Psoas muscle (tissue), 7 donors: ENCODE measurements at regions not wholly inside any gene's neighbourhood (a gene's known extent, or its start where the extent isn't known, plus 50 kb on each side); places are given as distances from the start of the nearest gene placed in this dataset.

Experiments
- ATAC-seq, 4 donors: fragments of 200-7000 bp; cut with Tn5 transposase; one replicate each; pipeline ENCODE4 v1.9.1; 2020; ENCODE audit warnings: moderate library complexity in 3 of 4, mild to moderate bottlenecking in 2 of 4
- DNase-seq, 2 donors: peaks; one replicate each; pipeline ENCODE4 v3.0.0-alpha.2; 2020
- H3K27ac ChIP-seq: fragments of 200-600 bp; one replicate; pipeline ENCODE4 v1.8.0; 2022
- H3K27me3 ChIP-seq, 3 donors: fragments of 200-600 bp in 1 of 3; one replicate each; pipeline versions ENCODE4 v1.6.1 to v1.8.0; 2013 to 2022; ENCODE audit warnings: low read length in 2 of 3, mild to moderate bottlenecking in 2 of 3, moderate library complexity in 1 of 3; ENCODE audit not compliant: insufficient read depth in 3 of 3
- H3K36me3 ChIP-seq, 2 donors: fragments of 200-600 bp in 1 of 2; one replicate each; pipeline versions ENCODE4 v1.6.1 to v1.8.0; 2013 to 2022; ENCODE audit warnings: low read depth in 1 of 2, mild to moderate bottlenecking in 1 of 2, moderate library complexity in 1 of 2; ENCODE audit not compliant: insufficient read depth in 1 of 2
- H3K4me1 ChIP-seq: fragments of 200-600 bp; one replicate; pipeline ENCODE4 v1.8.0; 2022
- H3K4me3 ChIP-seq: fragments of 200-600 bp; one replicate; pipeline ENCODE4 v1.8.0; 2022; ENCODE audit warnings: mild to moderate bottlenecking
- H3K9me3 ChIP-seq: fragments of 200-600 bp; one replicate; pipeline ENCODE4 v1.8.0; 2022
- CTCF ChIP-seq: fragments of 200-600 bp; IDR thresholded peaks from one replicate; pipeline ENCODE4 v1.8.0; 2022; ENCODE audit warnings: antibody characterized with exemption
- WGBS, 3 donors: extraction: QIAGEN DNeasy Blood & Tissue Kit; methylation state at CpG; one replicate each; pipeline versions ENCODE4 v1.1.6 to v1.1.7; 2013; 5-methylcytosine and 5-hydroxymethylcytosine counted together
- intact Hi-C, 2 donors: fragments of 100-400 bp; cut with DNase I; formaldehyde crosslinking; loops; one replicate each; pipeline versions ENCODE4 v1.11.0 to v1.14.2; 2022
- donor health status: healthy with polysubstance abuse.
- donor health status: DM: no; HTN: no; CAD: no; lungs with moderate emphysema.
- donor health status: Bipolar disorder and iron deficiency.
- donor health status: healthy.
- donor health status: DM: yes; HTN: yes; CAD: no.
- donor health status: DM: no; HTN: no; CAD: no.
- donor health status: DM: yes; HTN: yes; CAD: no.

DNA sequence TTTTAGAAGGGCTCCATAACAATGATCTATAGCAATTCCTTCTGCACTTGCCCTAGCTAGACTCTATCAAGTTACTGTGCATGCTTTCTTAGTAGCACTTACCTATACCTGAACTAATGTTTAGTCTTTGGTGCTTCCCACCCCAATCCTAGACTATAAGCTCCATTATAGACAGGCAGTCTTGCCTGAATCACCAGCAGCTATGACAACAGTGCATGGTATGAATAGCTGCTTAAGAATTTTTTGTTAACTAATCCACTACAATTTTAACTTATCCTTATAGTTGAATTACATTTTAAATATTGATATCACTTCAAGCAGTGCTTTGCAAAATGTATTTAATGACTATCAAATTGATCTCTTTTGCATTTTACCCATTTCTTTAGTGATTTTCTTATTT is 164.3 kb downstream of the RPS12 start:
- no peaks in the 10 kb centered on the region for H3K27me3 ChIP-seq
- intact Hi-C loops = no loop called here
- H3K4me3 ChIP-seq = no peak overlapping the region
- H3K9me3 ChIP-seq = peaks cover 7% of the 10 kb centered on the region
- ATAC-seq = no peak
- no peak for TF ChIP-seq CTCF
- H3K36me3 ChIP-seq = no peaks in the 10 kb centered on the region
- no peak overlapping the region for H3K27ac ChIP-seq
- H3K4me1 ChIP-seq = peaks cover 4% of the 10 kb centered on the region
- no peak for DNase-seq

GRCh38 chr6:132993738-132994137 is 179.4 kb downstream of the RPS12 start:
- 55 to 83% (median 68%) methylated on average over 2 of the region's 2 CpGs for WGBS, 3 donors
- intact Hi-C loops = loop anchor here in 1 of 2 donors (2.0 kb wide), 1 partner anchor 29 kb away; no protein-coding TSS in a partner anchor
- Histone ChIP-seq H3K27ac (no peak overlapping the region), H3K27me3 (no peaks in the 10 kb centered on the region), H3K4me3 (no peak overlapping the region), H3K36me3 (no peaks in the 10 kb centered on the region), H3K4me1 (peaks cover 22% of the 10 kb centered on the region), H3K9me3 (no peaks in the 10 kb centered on the region)
- DNase-seq (no peak), ATAC-seq (no peak)
- no peak for TF ChIP-seq CTCF

- peak overlapping the region; percentile 85 for H3K27ac ChIP-seq
- no peak for DNase-seq
- H3K36me3 ChIP-seq = no peaks in the 10 kb centered on the region
- peak; percentile 49 to 80 (median 72) for ATAC-seq
- no peaks in the 10 kb centered on the region for H3K9me3 ChIP-seq
- intact Hi-C loops = loop anchor here in 1 of 2 donors (2.0 to 5.0 kb wide), 2 partner anchors 30 to 47 kb away; no protein-coding TSS in a partner anchor
- H3K4me1 ChIP-seq = peaks cover 22% of the 10 kb centered on the region
- H3K4me3 ChIP-seq = peak overlapping the region; percentile 35
- no peaks in the 10 kb centered on the region for H3K27me3 ChIP-seq
- no peak for TF ChIP-seq CTCF
- 27 to 40% (median 29%) methylated on average over 5 of the region's 5 CpGs for WGBS, 3 donors
Observed at GRCh38 chr6:132995009-132995408, 180.6 kb downstream of the RPS12 start.

DNA sequence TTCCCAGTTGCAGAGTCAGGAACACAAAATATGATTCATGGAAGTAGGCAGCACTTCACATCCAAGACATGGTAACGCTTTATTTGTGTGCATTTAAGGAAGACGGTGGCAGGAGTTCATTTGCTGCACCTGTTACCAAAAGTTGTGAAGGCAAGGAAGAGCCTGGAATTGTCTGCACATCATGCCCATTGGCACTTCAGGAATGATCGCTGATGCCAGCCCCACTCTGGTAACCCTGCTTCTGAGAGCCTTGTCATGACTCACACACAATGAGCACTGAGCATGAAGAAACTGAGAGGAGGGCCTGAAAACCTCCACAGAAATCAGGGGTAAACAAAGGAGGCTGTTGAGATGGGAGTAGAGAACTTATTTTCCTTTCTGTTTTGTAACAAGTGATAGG is 181.1 kb downstream of the RPS12 start:
- Histone ChIP-seq H3K36me3 (no peaks in the 10 kb centered on the region), H3K27me3 (no peaks in the 10 kb centered on the region), H3K9me3 (no peaks in the 10 kb centered on the region), H3K4me1 (peaks cover 22% of the 10 kb centered on the region), H3K4me3 (peak overlapping the region; percentile 35), H3K27ac (peak overlapping the region; percentile 85)
- ATAC-seq = peak; percentile 98 to 100 (median 99)
- intact Hi-C loops = loop anchor here in 1 of 2 donors (2.0 to 5.0 kb wide), 2 partner anchors 31 to 47 kb away; no protein-coding TSS in a partner anchor
- DNase-seq = peak; percentile 61 to 88
- WGBS, 3 donors = 21 to 43% (median 25%) methylated on average over 3 of the region's 3 CpGs
- no peak for TF ChIP-seq CTCF

GRCh38 chr6:132998418-132998817 is 184.0 kb downstream of the RPS12 start:
- H3K4me3 ChIP-seq = no peak overlapping the region
- DNase-seq = no peak
- no peaks in the 10 kb centered on the region for H3K9me3 ChIP-seq
- intact Hi-C loops = loop anchor here in 1 of 2 donors (5.0 kb wide), 1 partner anchor 44 kb away; no protein-coding TSS in a partner anchor
- H3K27ac ChIP-seq = no peak overlapping the region
- no peak for TF ChIP-seq CTCF
- no peaks in the 10 kb centered on the region for H3K27me3 ChIP-seq
- no peak for ATAC-seq
- H3K36me3 ChIP-seq = no peaks in the 10 kb centered on the region
- H3K4me1 ChIP-seq = peaks cover 22% of the 10 kb centered on the region
